HEK293T (cell line): ENCODE measurements at regions not wholly inside any gene's neighbourhood (a gene's known extent, or its start where the extent isn't known, plus 50 kb on each side); places are given as distances from the start of the nearest gene placed in this dataset.

Experiments
- ARNT ChIP-seq: fragments of 450-650 bp; IDR thresholded peaks from 2 replicates; pipeline ENCODE4 v1.6.1; 2017; ENCODE audit warnings: mild to moderate bottlenecking
- BHLHE40 ChIP-seq: fragments of 450-650 bp; IDR thresholded peaks from 2 replicates; pipeline ENCODE4 v1.6.1; 2016; ENCODE audit warnings: mild to moderate bottlenecking, moderate library complexity, borderline replicate concordance
- CTBP1 ChIP-seq: fragments of 450-650 bp; IDR thresholded peaks from 2 replicates; pipeline ENCODE4 v1.6.1; 2016; ENCODE audit warnings: borderline replicate concordance
- FOXK2 ChIP-seq: fragments of 450-650 bp; IDR thresholded peaks from 2 replicates; pipeline ENCODE4 v1.6.1; 2016; ENCODE audit warnings: mild to moderate bottlenecking
- FOXM1 ChIP-seq: fragments of 450-650 bp; IDR thresholded peaks from 2 replicates; pipeline ENCODE4 v1.6.1; 2017; ENCODE audit warnings: mild to moderate bottlenecking, borderline replicate concordance
- PKNOX1 ChIP-seq: fragments of 450-650 bp; IDR thresholded peaks from 2 replicates; pipeline ENCODE4 v1.6.1; 2016
- SP1 ChIP-seq: fragments of 450-650 bp; IDR thresholded peaks from 2 replicates; pipeline ENCODE4 v1.6.1; 2017
- SUZ12 ChIP-seq: fragments of 450-650 bp; IDR thresholded peaks from 2 replicates; pipeline ENCODE4 v1.6.1; 2016; ENCODE audit warnings: mild to moderate bottlenecking

- TF ChIP-seq SP1: no peak
- no peak for TF ChIP-seq CTBP1
- no peak for TF ChIP-seq PKNOX1
- TF ChIP-seq FOXM1: no peak
- no peak for TF ChIP-seq FOXK2
- TF ChIP-seq BHLHE40: no peak
- no peak for TF ChIP-seq ARNT
- no peak for TF ChIP-seq SUZ12
Measured at GRCh38 chr9:109683521-109683920, 96.5 kb upstream of the PALM2AKAP2 start.
